Loucy (cell line): ENCODE measurements at regions not wholly inside any gene's neighbourhood (a gene's known extent, or its start where the extent isn't known, plus 50 kb on each side); places are given as distances from the start of the nearest gene placed in this dataset.

Experiments
- EZH2phosphoT487 ChIP-seq: fragments of 200-600 bp; IDR thresholded peaks from 2 replicates; pipeline ENCODE4 v1.6.1; 2018; ENCODE audit warnings: antibody characterized with exemption, mild to moderate bottlenecking, moderate library complexity, borderline replicate concordance
- TF ChIP-seq, protein P1 (sequence below): fragments of 200-600 bp; sonication (generic); conservative IDR thresholded peaks from 2 replicates; pipeline ENCODE4 v1.5.1; 2014; ENCODE audit warnings: mild to moderate bottlenecking, antibody characterized with exemption, low read length

DNA sequence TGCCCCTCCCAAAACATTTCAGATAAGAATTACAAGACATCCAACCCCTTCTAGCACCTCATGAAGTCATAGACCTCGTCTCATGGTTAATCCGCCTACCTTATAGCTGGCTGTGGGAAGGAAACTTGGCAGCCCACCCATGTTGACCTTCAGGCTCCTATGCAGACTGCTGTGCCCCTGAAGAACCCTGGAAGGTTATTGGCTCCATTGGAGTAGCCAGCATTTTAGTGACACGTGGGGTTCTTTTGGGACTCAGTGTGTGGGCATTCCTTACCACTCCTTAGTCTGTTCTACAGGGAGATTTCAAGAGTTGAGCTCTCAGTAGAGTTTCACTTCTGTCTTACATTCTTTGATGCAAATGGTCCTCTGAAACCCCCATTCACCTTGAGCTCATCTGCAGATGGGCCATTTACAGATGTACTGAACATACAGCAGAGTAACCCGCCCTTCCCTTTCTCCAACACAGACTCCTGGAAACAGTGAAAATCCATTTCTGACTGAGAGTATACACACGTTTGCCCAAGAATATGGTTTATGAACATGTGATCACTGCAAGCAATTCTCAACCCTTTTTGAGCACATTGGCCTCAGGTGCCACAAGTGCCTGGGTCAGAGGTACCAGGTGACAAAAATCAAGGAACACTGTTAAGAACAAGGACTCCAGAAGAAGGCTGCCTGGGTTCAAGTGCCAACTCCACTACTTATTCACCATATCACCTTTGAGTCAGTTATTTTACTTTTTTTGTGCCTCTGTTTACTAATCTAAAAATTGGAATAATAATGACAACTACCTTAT lies 54.0 kb upstream of the HECW1 start:
- TF ChIP-seq, protein P1, sequence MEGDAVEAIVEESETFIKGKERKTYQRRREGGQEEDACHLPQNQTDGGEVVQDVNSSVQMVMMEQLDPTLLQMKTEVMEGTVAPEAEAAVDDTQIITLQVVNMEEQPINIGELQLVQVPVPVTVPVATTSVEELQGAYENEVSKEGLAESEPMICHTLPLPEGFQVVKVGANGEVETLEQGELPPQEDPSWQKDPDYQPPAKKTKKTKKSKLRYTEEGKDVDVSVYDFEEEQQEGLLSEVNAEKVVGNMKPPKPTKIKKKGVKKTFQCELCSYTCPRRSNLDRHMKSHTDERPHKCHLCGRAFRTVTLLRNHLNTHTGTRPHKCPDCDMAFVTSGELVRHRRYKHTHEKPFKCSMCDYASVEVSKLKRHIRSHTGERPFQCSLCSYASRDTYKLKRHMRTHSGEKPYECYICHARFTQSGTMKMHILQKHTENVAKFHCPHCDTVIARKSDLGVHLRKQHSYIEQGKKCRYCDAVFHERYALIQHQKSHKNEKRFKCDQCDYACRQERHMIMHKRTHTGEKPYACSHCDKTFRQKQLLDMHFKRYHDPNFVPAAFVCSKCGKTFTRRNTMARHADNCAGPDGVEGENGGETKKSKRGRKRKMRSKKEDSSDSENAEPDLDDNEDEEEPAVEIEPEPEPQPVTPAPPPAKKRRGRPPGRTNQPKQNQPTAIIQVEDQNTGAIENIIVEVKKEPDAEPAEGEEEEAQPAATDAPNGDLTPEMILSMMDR, result no peak
- TF ChIP-seq EZH2phosphoT487, result no peak
